HCT116 (cell line): ENCODE measurements at regions not wholly inside any gene's neighbourhood (a gene's known extent, or its start where the extent isn't known, plus 50 kb on each side); places are given as distances from the start of the nearest gene placed in this dataset.

Source experiments
- ATAC-seq: fragments of 200-7000 bp; cut with Tn5 transposase; 2 replicates; pipeline ENCODE4 v1.9.1; 2020; ENCODE audit warnings: mild to moderate bottlenecking, moderate library complexity
- BruUV-seq: library from RNA; stranded (reverse); fragments of 400-500 nt; replicated peaks from 2 replicates; lab custom pipeline; 2021; lab: Mats Ljungman, UMichigan
- CTCF ChIA-PET: fragments of 300-600 bp; sonication (Branson Sonifier 250); formaldehyde crosslinking; loops from one replicate; lab custom pipeline; 2021; ENCODE audit warnings: antibody characterized with exemption; lab: Charles Lee
- POLR2A ChIA-PET: fragments of 300-600, 350-600 bp; sonication (Branson Sonifier 250); formaldehyde crosslinking; loops from one replicate; lab custom pipeline; 2021; ENCODE audit warnings: antibody characterized with exemption; lab: Charles Lee
- RAD21 ChIA-PET, 2 experiments: fragments of 300-600 bp; sonication (Branson Sonifier 250); formaldehyde crosslinking; loops; one replicate each; lab custom pipeline; 2023; ENCODE audit warnings: low total read pairs in 2 of 2; ENCODE audit not compliant: uncharacterized antibody in 2 of 2, unreplicated experiment in 2 of 2, low non-redundant PET in 1 of 2; lab: Charles Lee
- DNase-seq: peaks from one replicate; pipeline ENCODE4 v3.0.0-alpha.2; 2010; ENCODE audit warnings: low read depth, low spot score
- H2AFZ ChIP-seq: fragments of 200-600 bp; shearing (Covaris generic), sonication (generic); 2 replicates; pipeline ENCODE4 v1.6.1; 2017; ENCODE audit warnings: low read depth, mixed run types, mixed read lengths, antibody characterized with exemption, low read length; ENCODE audit not compliant: poor library complexity, severe bottlenecking
- H3K27ac ChIP-seq: 2 replicates; pipeline ENCODE4 v1.5.1; 2012; ENCODE audit warnings: low read depth, low read length
- H3K27me3 ChIP-seq: fragments of 200-600 bp; sonication (generic); 2 replicates; pipeline ENCODE4 v1.6.1; 2016; ENCODE audit warnings: mixed run types, low read length, mixed read lengths; ENCODE audit not compliant: insufficient read depth
- H3K36me3 ChIP-seq, 2 experiments: fragments of 200-500 bp in 1 of 2; fragments of 200-600 bp in 1 of 2; sonication (Bioruptor generic) in 1 of 2; sonication (generic) in 1 of 2; 2 replicates each; pipeline versions ENCODE4 v1.5.1 to v1.6.1; 2014 to 2016; ENCODE audit warnings: low read length in 2 of 2, inconsistent platforms in 1 of 2, mixed read lengths in 1 of 2, mixed run types in 1 of 2; ENCODE audit not compliant: insufficient read depth in 2 of 2, control insufficient read depth in 1 of 2
- H3K4me1 ChIP-seq, 2 experiments: fragments of 200-600 bp in 1 of 2; sonication (generic) in 1 of 2; 2 replicates each; pipeline versions ENCODE4 v1.5.1 to v1.6.1; 2012 to 2017; ENCODE audit warnings: low read length in 2 of 2, inconsistent platforms in 1 of 2, mild to moderate bottlenecking in 1 of 2, mixed read lengths in 1 of 2, mixed run types in 1 of 2, moderate library complexity in 1 of 2; ENCODE audit not compliant: insufficient read depth in 2 of 2, control insufficient read depth in 1 of 2
- H3K4me2 ChIP-seq: fragments of 200-600 bp; sonication (generic); 2 replicates; pipeline ENCODE4 v1.6.1; 2017; ENCODE audit warnings: mixed run types, low read length, mixed read lengths
- H3K4me3 ChIP-seq, 2 experiments: fragments of 200-600 bp in 1 of 2; sonication (generic) in 1 of 2; replicated peaks in 1 of 2; 2 replicates each; pipeline ENCODE4 v1.5.1; 2011 to 2016; ENCODE audit warnings: low read length in 2 of 2, control low read depth in 1 of 2, low read depth in 1 of 2, mild to moderate bottlenecking in 1 of 2, mixed read lengths in 1 of 2, mixed run types in 1 of 2
- H3K79me2 ChIP-seq: fragments of 200-600 bp; sonication (generic); 2 replicates; pipeline ENCODE4 v1.6.1; 2017; ENCODE audit warnings: mild to moderate bottlenecking, mixed run types, low read length, moderate library complexity, mixed read lengths; ENCODE audit not compliant: insufficient read depth
- H3K9ac ChIP-seq: fragments of 200-600 bp; sonication (generic); 2 replicates; pipeline ENCODE4 v1.6.1; 2016; ENCODE audit warnings: low read length, mixed read lengths
- H3K9me2 ChIP-seq: fragments of 200-600 bp; sonication (generic), shearing (Covaris generic); 2 replicates; pipeline ENCODE4 v1.6.1; 2017; ENCODE audit warnings: mixed run types, mild to moderate bottlenecking, moderate library complexity; ENCODE audit not compliant: insufficient read depth
- H3K9me3 ChIP-seq, 2 experiments: fragments of 200-500 bp in 1 of 2; fragments of 200-600 bp in 1 of 2; sonication (Bioruptor generic) in 1 of 2; sonication (generic) in 1 of 2; 2 replicates each; pipeline ENCODE4 v1.6.1; 2014 to 2017; ENCODE audit warnings: low read length in 2 of 2, mixed read lengths in 2 of 2, inconsistent platforms in 1 of 2, low read depth in 1 of 2, mild to moderate bottlenecking in 1 of 2, mixed run types in 1 of 2, moderate library complexity in 1 of 2; ENCODE audit not compliant: control insufficient read depth in 1 of 2, insufficient read depth in 1 of 2
- H4K20me1 ChIP-seq: fragments of 200-600 bp; sonication (generic), shearing (Covaris generic); 2 replicates; pipeline ENCODE4 v1.6.1; 2017; ENCODE audit warnings: mixed run types, mild to moderate bottlenecking, moderate library complexity; ENCODE audit not compliant: insufficient read depth
- ATF3 ChIP-seq: IDR thresholded peaks from 2 replicates; pipeline ENCODE4 v1.6.1; 2012
- CBX3 ChIP-seq: IDR thresholded peaks from 2 replicates; pipeline ENCODE4 v1.6.1; 2012; ENCODE audit warnings: low read depth
- CEBPB ChIP-seq: IDR thresholded peaks from 2 replicates; pipeline ENCODE4 v1.6.1; 2012; ENCODE audit warnings: low read depth
- CTCF ChIP-seq, 3 experiments: fragments of 200-600 bp in 1 of 3; sonication (generic) in 1 of 3; IDR thresholded peaks in 2 of 3; conservative IDR thresholded peaks in 1 of 3; 2 replicates each; pipeline ENCODE4 v1.5.1; 2012 to 2017; ENCODE audit warnings: low read depth in 2 of 3, low read length in 2 of 3, antibody characterized with exemption in 1 of 3, borderline replicate concordance in 1 of 3, control low read depth in 1 of 3, mild to moderate bottlenecking in 1 of 3, mixed read lengths in 1 of 3, mixed run types in 1 of 3, moderate library complexity in 1 of 3; ENCODE audit not compliant: insufficient read depth in 1 of 3
- EGR1 ChIP-seq: IDR thresholded peaks from 2 replicates; pipeline ENCODE4 v1.6.1; 2012; ENCODE audit warnings: low read depth
- EZH2 ChIP-seq: fragments of 200-600 bp; sonication (generic); IDR thresholded peaks from 2 replicates; pipeline ENCODE4 v1.6.1; 2017; ENCODE audit warnings: antibody characterized with exemption, mixed run types
- EZH2phosphoT487 ChIP-seq: fragments of 200-600 bp; IDR thresholded peaks from 2 replicates; pipeline ENCODE4 v1.6.1; 2018; ENCODE audit warnings: antibody characterized with exemption, borderline replicate concordance
- FOSL1 ChIP-seq: IDR thresholded peaks from 2 replicates; pipeline ENCODE4 v1.6.1; 2012; ENCODE audit warnings: low read depth
- MAX ChIP-seq: IDR thresholded peaks from 2 replicates; pipeline ENCODE4 v1.6.1; 2012
- POLR2A ChIP-seq: IDR thresholded peaks from 2 replicates; pipeline ENCODE4 v1.7.0; 2011; ENCODE audit warnings: borderline replicate concordance; ENCODE audit not compliant: insufficient read depth, insufficient read length; ENCODE audit errors: extremely low read depth
- POLR2AphosphoS5 ChIP-seq: IDR thresholded peaks from 2 replicates; pipeline ENCODE4 v1.6.1; 2011; ENCODE audit warnings: mild to moderate bottlenecking, low read depth, low read length, moderate library complexity
- RAD21 ChIP-seq: IDR thresholded peaks from 2 replicates; pipeline ENCODE4 v1.6.1; 2012; ENCODE audit warnings: low read depth, mild to moderate bottlenecking
- REST ChIP-seq: IDR thresholded peaks from 2 replicates; pipeline ENCODE4 v1.6.1; 2012; ENCODE audit warnings: low read depth
- SP1 ChIP-seq: IDR thresholded peaks from 2 replicates; pipeline ENCODE4 v1.6.1; 2012; ENCODE audit warnings: low read depth
- SRF ChIP-seq: IDR thresholded peaks from 2 replicates; pipeline ENCODE4 v1.6.1; 2012; ENCODE audit warnings: low read depth
- YY1 ChIP-seq: IDR thresholded peaks from 2 replicates; pipeline ENCODE4 v1.6.1; 2011; ENCODE audit warnings: low read length, low read depth, moderate library complexity, mild to moderate bottlenecking; ENCODE audit not compliant: insufficient replicate concordance; ENCODE audit errors: extremely low read depth
- ZBTB33 ChIP-seq: IDR thresholded peaks from 2 replicates; pipeline ENCODE4 v1.6.1; 2011; ENCODE audit warnings: mild to moderate bottlenecking, low read length, moderate library complexity; ENCODE audit not compliant: insufficient replicate concordance; ENCODE audit errors: extremely low read depth
- ZFX ChIP-seq: fragments of 450-650 bp; IDR thresholded peaks from 2 replicates; pipeline ENCODE4 v1.6.1; 2017
- ZNF274 ChIP-seq: fragments of 200-500 bp; sonication (Bioruptor generic); IDR thresholded peaks from 2 replicates; pipeline ENCODE4 v1.6.1; 2014; ENCODE audit warnings: mild to moderate bottlenecking, low read depth, low read length, inconsistent platforms
- intact Hi-C: fragments of 100-400 bp; cut with micrococcal nuclease; formaldehyde crosslinking; loops from 2 replicates; pipeline ENCODE4 v1.10.0; 2022

DNA sequence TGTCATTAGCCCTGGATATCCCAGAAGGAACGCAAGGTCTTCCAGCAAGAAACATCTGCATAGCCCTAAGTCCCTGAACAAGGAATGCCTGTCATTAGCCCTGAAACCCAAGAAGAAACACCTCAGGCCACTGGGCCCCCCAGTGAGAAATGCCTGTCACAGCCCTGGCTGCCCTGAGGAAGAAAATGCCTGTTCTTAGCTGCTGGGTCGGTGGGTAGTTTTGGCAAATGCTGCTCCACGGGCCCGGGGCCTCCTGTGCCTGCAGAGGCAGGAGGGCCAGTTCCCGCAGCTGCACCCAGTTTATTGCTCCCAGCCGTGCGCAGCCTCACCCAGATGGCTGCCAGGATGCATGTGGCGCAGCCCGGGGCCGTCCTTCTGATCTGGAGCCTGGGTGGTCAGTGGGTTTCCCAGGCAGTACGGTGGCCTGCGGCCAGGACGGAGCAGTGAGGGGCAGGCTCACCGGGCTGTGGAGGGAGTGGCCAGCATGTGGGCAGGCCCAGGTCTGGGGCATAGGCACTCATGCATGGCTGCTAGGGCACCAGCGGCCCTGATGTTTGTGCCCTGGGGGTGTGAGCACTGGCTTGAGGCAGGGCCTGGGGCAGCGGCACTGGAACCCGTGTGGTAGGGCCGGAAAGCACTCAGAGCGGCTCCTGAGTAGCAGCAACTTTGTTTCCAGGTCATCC is 219.0 kb downstream of the ERMARD start:
- H3K4me3 ChIP-seq = no peak overlapping the region
- intact Hi-C loops = no loop called here
- no peaks in the 10 kb centered on the region for H3K4me1 ChIP-seq
- CTCF ChIA-PET = no interaction called here
- no TSS peak for BruUV-seq
- DNase-seq = no peak
- no peak overlapping the region for H3K9ac ChIP-seq
- H3K9me3 ChIP-seq = no peaks in the 10 kb centered on the region
- no peaks in the 10 kb centered on the region for H3K9me2 ChIP-seq
- H3K27me3 ChIP-seq = no peaks in the 10 kb centered on the region
- H2AFZ ChIP-seq = no peak overlapping the region
- no peak overlapping the region for H3K4me2 ChIP-seq
- no peak for ATAC-seq
- POLR2A ChIA-PET = no interaction called here
- H4K20me1 ChIP-seq = no peaks in the 10 kb centered on the region
- no peak overlapping the region for H3K27ac ChIP-seq
- TF ChIP-seq FOSL1 = no peak
- TF ChIP-seq POLR2AphosphoS5 = no peak
- no peak for TF ChIP-seq SRF
- TF ChIP-seq ZNF274 = no peak
- TF ChIP-seq ZFX = no peak
- no peak for TF ChIP-seq EGR1
- TF ChIP-seq YY1 = no peak
- no peak for TF ChIP-seq CBX3
- TF ChIP-seq POLR2A = no peak
- no peak for TF ChIP-seq MAX
- no peak for TF ChIP-seq SP1
- no peak for TF ChIP-seq CTCF (IDR thresholded peaks at IDR 0.05 in 2 of 3, conservative IDR thresholded peaks at IDR 0.05 in 1 of 3; ENCODE audit: borderline replicate concordance in 1 of 3, insufficient read depth in 1 of 3, low read depth in 2 of 3, low read length in 2 of 3)
- no peak for TF ChIP-seq EZH2phosphoT487
- no peak for TF ChIP-seq RAD21
- TF ChIP-seq ATF3 = no peak
- no peak for TF ChIP-seq REST
- TF ChIP-seq EZH2 = no peak
- no peak for TF ChIP-seq ZBTB33
- no peak for TF ChIP-seq CEBPB
- no peaks in the 10 kb centered on the region for H3K79me2 ChIP-seq
- no peaks in the 10 kb centered on the region for H3K36me3 ChIP-seq
- RAD21 ChIA-PET = no interaction called here
